Natural killer cell (primary cell): ENCODE measurements at regions not wholly inside any gene's neighbourhood (a gene's known extent, or its start where the extent isn't known, plus 50 kb on each side); places are given as distances from the start of the nearest gene placed in this dataset.

Experiments used
- ATAC-seq, 3 donors: fragments of 150-1000 bp in 2 of 3; fragments of 200-7000 bp in 1 of 3; cut with Tn5 transposase; 1 replicate in 1 of 3; 2 replicates in 2 of 3; pipeline ENCODE4 v1.10.0; 2021; ENCODE audit warnings: mild to moderate bottlenecking in 2 of 3, moderate library complexity in 2 of 3
- DNase-seq, 2 donors: peaks; one replicate each; pipeline versions ENCODE4 v3.0.0 to v3.0.0-alpha.2; 2013 to 2021; ENCODE audit warnings: mixed read lengths in 1 of 2
- H3K27ac ChIP-seq: one replicate; pipeline ENCODE4 v1.5.1; 2013; ENCODE audit warnings: mild to moderate bottlenecking, low read length
- H3K27me3 ChIP-seq: one replicate; pipeline ENCODE4 v1.6.1; 2013; ENCODE audit warnings: low read length; ENCODE audit not compliant: control insufficient read depth, insufficient read depth
- H3K36me3 ChIP-seq: one replicate; pipeline ENCODE4 v1.6.1; 2013; ENCODE audit warnings: low read length; ENCODE audit not compliant: control insufficient read depth, insufficient read depth
- H3K4me1 ChIP-seq: one replicate; pipeline ENCODE4 v1.6.1; 2013; ENCODE audit warnings: low read length; ENCODE audit not compliant: control insufficient read depth, insufficient read depth
- H3K4me3 ChIP-seq: one replicate; pipeline ENCODE4 v1.5.1; 2013; ENCODE audit warnings: low read length
- H3K9me3 ChIP-seq: one replicate; pipeline ENCODE4 v1.6.1; 2013; ENCODE audit warnings: low read length; ENCODE audit not compliant: control insufficient read depth, insufficient read depth
- H3K27ac Mint-ChIP-seq, 2 donors: one replicate each; pipeline ENCODE4 v1.8.0; 2022; ENCODE audit warnings: mild to moderate bottlenecking in 2 of 2, mixed read lengths in 2 of 2, moderate library complexity in 1 of 2
- H3K27me3 Mint-ChIP-seq, 2 donors: one replicate each; pipeline ENCODE4 v1.8.0; 2022; ENCODE audit warnings: low read depth in 2 of 2, mixed read lengths in 2 of 2
- H3K36me3 Mint-ChIP-seq: one replicate; pipeline ENCODE4 v1.8.0; 2022; ENCODE audit warnings: mixed read lengths
- H3K4me1 Mint-ChIP-seq, 2 donors: one replicate each; pipeline ENCODE4 v1.8.0; 2022; ENCODE audit warnings: mixed read lengths in 2 of 2
- H3K4me3 Mint-ChIP-seq: one replicate; pipeline ENCODE4 v1.8.0; 2022; ENCODE audit warnings: mild to moderate bottlenecking, moderate library complexity, mixed read lengths
- H3K9me3 Mint-ChIP-seq, 2 donors: one replicate each; pipeline ENCODE4 v1.8.0; 2022; ENCODE audit warnings: mixed read lengths in 2 of 2
- CTCF ChIP-seq: fragments of 200-600 bp; IDR thresholded peaks from one replicate; pipeline ENCODE4 v1.8.0; 2022; ENCODE audit warnings: antibody characterized with exemption
- WGBS: methylation state at CpG from one replicate; pipeline ENCODE4 v1.1.7; 2013; ENCODE audit warnings: missing lambda C conversion rate; ENCODE audit not compliant: insufficient coverage; 5-methylcytosine and 5-hydroxymethylcytosine counted together
- intact Hi-C: fragments of 100-400 bp; cut with micrococcal nuclease; formaldehyde crosslinking; loops from one replicate; pipeline ENCODE4 v1.14.2; 2022

- WGBS, result 90% methylated on average over 7 of the region's 8 CpGs
- H3K9me3 Mint-ChIP-seq, result peaks cover 11 to 15% of the 10 kb centered on the region in 2 donors
- no peak for TF ChIP-seq CTCF
- H3K36me3 Mint-ChIP-seq, result no peaks in the 10 kb centered on the region
- intact Hi-C loops, result no loop called here
- Histone ChIP-seq H3K4me3 (no peak overlapping the region), H3K27ac (no peak overlapping the region), H3K9me3 (no peaks in the 10 kb centered on the region), H3K4me1 (no peaks in the 10 kb centered on the region), H3K27me3 (no peaks in the 10 kb centered on the region), H3K36me3 (no peaks in the 10 kb centered on the region)
- H3K4me1 Mint-ChIP-seq, result no peaks in the 10 kb centered on the region
- H3K4me3 Mint-ChIP-seq, result no peak overlapping the region
- no peak for DNase-seq
- H3K27ac Mint-ChIP-seq, result no peak overlapping the region
- no peaks in the 10 kb centered on the region for H3K27me3 Mint-ChIP-seq
- ATAC-seq, result no peak
Observed at GRCh38 chr7:13454916-13455592, 534.4 kb downstream of the ETV1 start.

GRCh38 chr7:13457790-13458189 lies 531.7 kb downstream of the ETV1 start:
- no peak overlapping the region for H3K4me3 ChIP-seq
- ATAC-seq, result no peak
- no peak for TF ChIP-seq CTCF
- no peaks in the 10 kb centered on the region for H3K9me3 ChIP-seq
- DNase-seq, result no peak
- H3K36me3 Mint-ChIP-seq, result no peaks in the 10 kb centered on the region
- no peaks in the 10 kb centered on the region for H3K27me3 ChIP-seq
- H3K4me1 Mint-ChIP-seq, result no peaks in the 10 kb centered on the region
- H3K9me3 Mint-ChIP-seq, result peaks cover 6 to 13% of the 10 kb centered on the region in 2 donors
- no peak overlapping the region for H3K4me3 Mint-ChIP-seq
- no peak overlapping the region for H3K27ac ChIP-seq
- H3K4me1 ChIP-seq, result no peaks in the 10 kb centered on the region
- intact Hi-C loops, result no loop called here
- no peaks in the 10 kb centered on the region for H3K36me3 ChIP-seq
- 71% methylated on average over 4 of the region's 4 CpGs for WGBS
- no peaks in the 10 kb centered on the region for H3K27me3 Mint-ChIP-seq
- H3K27ac Mint-ChIP-seq, result no peak overlapping the region

- no peak for TF ChIP-seq CTCF
- no peaks in the 10 kb centered on the region for H3K36me3 Mint-ChIP-seq
- no peaks in the 10 kb centered on the region for H3K27me3 Mint-ChIP-seq
- no peak overlapping the region for H3K27ac Mint-ChIP-seq
- no peaks in the 10 kb centered on the region for H3K4me1 Mint-ChIP-seq
- no peaks in the 10 kb centered on the region for H3K9me3 ChIP-seq
- H3K27me3 ChIP-seq, result no peaks in the 10 kb centered on the region
- no peaks in the 10 kb centered on the region for H3K36me3 ChIP-seq
- no peak overlapping the region for H3K4me3 Mint-ChIP-seq
- intact Hi-C loops, result no loop called here
- ATAC-seq (no peak), DNase-seq (no peak)
- 88% methylated on average over 7 of the region's 7 CpGs for WGBS
- peaks cover 2 to 13% of the 10 kb centered on the region in 2 donors for H3K9me3 Mint-ChIP-seq
- no peak overlapping the region for H3K4me3 ChIP-seq
- no peaks in the 10 kb centered on the region for H3K4me1 ChIP-seq
- H3K27ac ChIP-seq, result no peak overlapping the region
Observed at GRCh38 chr7:13466874-13467547, 522.5 kb downstream of the ETV1 start.
